ENCODE measurements at regions not wholly inside any gene's neighbourhood (a gene's known extent, or its start where the extent isn't known, plus 50 kb on each side); places are given as distances from the start of the nearest gene placed in this dataset.

DNA sequence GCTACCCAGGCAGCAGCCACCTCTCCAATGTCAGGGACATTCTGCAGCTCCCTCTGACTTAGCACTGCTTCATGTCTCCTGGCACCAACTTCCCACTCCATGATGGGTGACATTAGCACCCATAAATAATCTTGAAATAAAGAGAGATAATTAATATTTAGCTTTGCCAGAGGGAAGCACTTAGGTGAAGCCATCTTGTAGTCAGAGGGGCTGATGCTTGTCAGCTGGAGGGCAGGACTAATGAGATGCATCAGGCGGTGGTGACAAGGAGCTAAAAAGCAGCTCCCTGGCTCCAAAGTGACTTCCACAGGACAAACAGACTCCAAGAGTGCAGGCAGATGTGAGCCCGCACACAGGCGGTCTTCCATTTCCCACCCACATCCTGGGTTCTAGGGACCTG, 153.0 kb upstream of the ID2 start:
- TF ChIP-seq, protein P1, sequence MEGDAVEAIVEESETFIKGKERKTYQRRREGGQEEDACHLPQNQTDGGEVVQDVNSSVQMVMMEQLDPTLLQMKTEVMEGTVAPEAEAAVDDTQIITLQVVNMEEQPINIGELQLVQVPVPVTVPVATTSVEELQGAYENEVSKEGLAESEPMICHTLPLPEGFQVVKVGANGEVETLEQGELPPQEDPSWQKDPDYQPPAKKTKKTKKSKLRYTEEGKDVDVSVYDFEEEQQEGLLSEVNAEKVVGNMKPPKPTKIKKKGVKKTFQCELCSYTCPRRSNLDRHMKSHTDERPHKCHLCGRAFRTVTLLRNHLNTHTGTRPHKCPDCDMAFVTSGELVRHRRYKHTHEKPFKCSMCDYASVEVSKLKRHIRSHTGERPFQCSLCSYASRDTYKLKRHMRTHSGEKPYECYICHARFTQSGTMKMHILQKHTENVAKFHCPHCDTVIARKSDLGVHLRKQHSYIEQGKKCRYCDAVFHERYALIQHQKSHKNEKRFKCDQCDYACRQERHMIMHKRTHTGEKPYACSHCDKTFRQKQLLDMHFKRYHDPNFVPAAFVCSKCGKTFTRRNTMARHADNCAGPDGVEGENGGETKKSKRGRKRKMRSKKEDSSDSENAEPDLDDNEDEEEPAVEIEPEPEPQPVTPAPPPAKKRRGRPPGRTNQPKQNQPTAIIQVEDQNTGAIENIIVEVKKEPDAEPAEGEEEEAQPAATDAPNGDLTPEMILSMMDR (IDR thresholded peaks at IDR 0.05): no peak
- TF ChIP-seq POLR2A (IDR thresholded peaks at IDR 0.05): no peak

Measured in heart left ventricle (tissue), 13 donors.